ENCODE measurements at regions not wholly inside any gene's neighbourhood (a gene's known extent, or its start where the extent isn't known, plus 50 kb on each side); places are given as distances from the start of the nearest gene placed in this dataset.
"Not testable (repeated sequence)": the region's sequence is repeated elsewhere in the genome, so short reads cannot be mapped to it uniquely, and the experiment has no call there.

GRCh38 chr12:90548595-90548994, 406.4 kb downstream of the CCER1 start:
- no peaks in the 10 kb centered on the region for H3K9me3 ChIP-seq (ENCODE audit: control insufficient read depth in 2 of 2, insufficient read depth in 1 of 2, low read depth in 1 of 2, low read length in 1 of 2)
- no peaks in the 10 kb centered on the region for H3K27me3 ChIP-seq (ENCODE audit: control insufficient read depth in 3 of 3, insufficient read depth in 3 of 3, low read length in 3 of 3)
- no peaks in the 10 kb centered on the region for H3K36me3 ChIP-seq (ENCODE audit: control insufficient read depth in 3 of 3, insufficient read depth in 2 of 3, low read depth in 1 of 3, low read length in 3 of 3)
- H3K4me3 ChIP-seq (ENCODE audit: low read depth in 1 of 3, low read length in 3 of 3), result no peak overlapping the region
- H3K4me1 ChIP-seq (ENCODE audit: control insufficient read depth in 3 of 3, insufficient read depth in 2 of 3, low read depth in 1 of 3, low read length in 2 of 3), result no peaks in the 10 kb centered on the region
- no peak for DNase-seq
- FAIRE-seq, result no peak
- H3K27ac ChIP-seq (ENCODE audit: low read depth in 1 of 3, low read length in 2 of 3), result no peak overlapping the region
- 84 to 92% (median 85%) methylated on average over 1 of the region's 1 CpG for WGBS, 3 donors

GRCh38 chr12:90546511-90546910, 408.5 kb downstream of the CCER1 start:
- no peak for DNase-seq
- 84 to 88% (median 85%) methylated on average over 3 of the region's 3 CpGs for WGBS, 3 donors
- Histone ChIP-seq H3K36me3 (ENCODE audit: control insufficient read depth in 3 of 3, insufficient read depth in 2 of 3, low read depth in 1 of 3, low read length in 3 of 3) (no peaks in the 10 kb centered on the region), H3K27ac (ENCODE audit: low read depth in 1 of 3, low read length in 2 of 3) (no peak overlapping the region), H3K4me3 (ENCODE audit: low read depth in 1 of 3, low read length in 3 of 3) (no peak overlapping the region), H3K4me1 (ENCODE audit: control insufficient read depth in 3 of 3, insufficient read depth in 2 of 3, low read depth in 1 of 3, low read length in 2 of 3) (no peaks in the 10 kb centered on the region), H3K9me3 (ENCODE audit: control insufficient read depth in 2 of 2, insufficient read depth in 1 of 2, low read depth in 1 of 2, low read length in 1 of 2) (no peaks in the 10 kb centered on the region), H3K27me3 (ENCODE audit: control insufficient read depth in 3 of 3, insufficient read depth in 3 of 3, low read length in 3 of 3) (no peaks in the 10 kb centered on the region)
- no peak for FAIRE-seq

GRCh38 chr12:90543841-90544240, 411.1 kb downstream of the CCER1 start:
- Histone ChIP-seq H3K27me3 (ENCODE audit: control insufficient read depth in 3 of 3, insufficient read depth in 3 of 3, low read length in 3 of 3) (no peaks in the 10 kb centered on the region), H3K4me3 (ENCODE audit: low read depth in 1 of 3, low read length in 3 of 3) (no peak overlapping the region), H3K27ac (ENCODE audit: low read depth in 1 of 3, low read length in 2 of 3) (no peak overlapping the region), H3K4me1 (ENCODE audit: control insufficient read depth in 3 of 3, insufficient read depth in 2 of 3, low read depth in 1 of 3, low read length in 2 of 3) (no peaks in the 10 kb centered on the region), H3K36me3 (ENCODE audit: control insufficient read depth in 3 of 3, insufficient read depth in 2 of 3, low read depth in 1 of 3, low read length in 3 of 3) (no peaks in the 10 kb centered on the region), H3K9me3 (ENCODE audit: control insufficient read depth in 2 of 2, insufficient read depth in 1 of 2, low read depth in 1 of 2, low read length in 1 of 2) (no peaks in the 10 kb centered on the region)
- DNase-seq (no peak), FAIRE-seq (no peak)
- 81 to 87% (median 81%) methylated on average over 4 of the region's 4 CpGs for WGBS, 3 donors

- WGBS, 3 donors, result 57 to 76% (median 67%) methylated on average over 1 of the region's 1 CpG
- DNase-seq, result no peak
- FAIRE-seq, result no peak
Measured at GRCh38 chr12:90543374-90543773, 411.6 kb downstream of the CCER1 start.

GRCh38 chr12:90542852-90543251, 412.1 kb downstream of the CCER1 start:
- H3K36me3 ChIP-seq (ENCODE audit: control insufficient read depth in 3 of 3, insufficient read depth in 2 of 3, low read depth in 1 of 3, low read length in 3 of 3); H3K4me3 ChIP-seq (ENCODE audit: low read depth in 1 of 3, low read length in 3 of 3); H3K4me1 ChIP-seq (ENCODE audit: control insufficient read depth in 3 of 3, insufficient read depth in 2 of 3, low read depth in 1 of 3, low read length in 2 of 3); H3K9me3 ChIP-seq (ENCODE audit: control insufficient read depth in 2 of 2, insufficient read depth in 1 of 2, low read depth in 1 of 2, low read length in 1 of 2); FAIRE-seq; H3K27me3 ChIP-seq (ENCODE audit: control insufficient read depth in 3 of 3, insufficient read depth in 3 of 3, low read length in 3 of 3); H3K27ac ChIP-seq (ENCODE audit: low read depth in 1 of 3, low read length in 2 of 3); DNase-seq: not testable (repeated sequence)
- WGBS, 3 donors, result no CpG with 5 or more reads among the region's 1 CpG

More at GRCh38 chr12:90543374-90543773, 411.6 kb downstream of the CCER1 start:
- H3K27me3 ChIP-seq (ENCODE audit: control insufficient read depth in 3 of 3, insufficient read depth in 3 of 3, low read length in 3 of 3), result no peaks in the 10 kb centered on the region
- no peaks in the 10 kb centered on the region for H3K9me3 ChIP-seq (ENCODE audit: control insufficient read depth in 2 of 2, insufficient read depth in 1 of 2, low read depth in 1 of 2, low read length in 1 of 2)
- no peak overlapping the region for H3K27ac ChIP-seq (ENCODE audit: low read depth in 1 of 3, low read length in 2 of 3)
- no peak overlapping the region for H3K4me3 ChIP-seq (ENCODE audit: low read depth in 1 of 3, low read length in 3 of 3)
- no peaks in the 10 kb centered on the region for H3K4me1 ChIP-seq (ENCODE audit: control insufficient read depth in 3 of 3, insufficient read depth in 2 of 3, low read depth in 1 of 3, low read length in 2 of 3)
- no peaks in the 10 kb centered on the region for H3K36me3 ChIP-seq (ENCODE audit: control insufficient read depth in 3 of 3, insufficient read depth in 2 of 3, low read depth in 1 of 3, low read length in 3 of 3)

GRCh38 chr12:90533828-90534227, 421.1 kb downstream of the CCER1 start:
- 50 to 75% (median 75%) methylated on average over 1 of the region's 1 CpG for WGBS, 3 donors
- H3K9me3 ChIP-seq (ENCODE audit: control insufficient read depth in 2 of 2, insufficient read depth in 1 of 2, low read depth in 1 of 2, low read length in 1 of 2); FAIRE-seq; H3K4me1 ChIP-seq (ENCODE audit: control insufficient read depth in 3 of 3, insufficient read depth in 2 of 3, low read depth in 1 of 3, low read length in 2 of 3); H3K4me3 ChIP-seq (ENCODE audit: low read depth in 1 of 3, low read length in 3 of 3); H3K27ac ChIP-seq (ENCODE audit: low read depth in 1 of 3, low read length in 2 of 3); DNase-seq; H3K27me3 ChIP-seq (ENCODE audit: control insufficient read depth in 3 of 3, insufficient read depth in 3 of 3, low read length in 3 of 3); H3K36me3 ChIP-seq (ENCODE audit: control insufficient read depth in 3 of 3, insufficient read depth in 2 of 3, low read depth in 1 of 3, low read length in 3 of 3): not testable (repeated sequence)

GRCh38 chr12:90520002-90520734, 434.8 kb downstream of the CCER1 start:
- no peak overlapping the region for H3K27ac ChIP-seq (ENCODE audit: low read depth in 1 of 3, low read length in 2 of 3)
- no peaks in the 10 kb centered on the region for H3K36me3 ChIP-seq (ENCODE audit: control insufficient read depth in 3 of 3, insufficient read depth in 2 of 3, low read depth in 1 of 3, low read length in 3 of 3)
- peaks cover 0 to 2% (median 0%) of the 10 kb centered on the region in 3 donors for H3K27me3 ChIP-seq (ENCODE audit: control insufficient read depth in 3 of 3, insufficient read depth in 3 of 3, low read length in 3 of 3)
- H3K4me3 ChIP-seq (ENCODE audit: low read depth in 1 of 3, low read length in 3 of 3), result no peak overlapping the region
- peak; percentile 8 to 26 for DNase-seq
- no peaks in the 10 kb centered on the region for H3K9me3 ChIP-seq (ENCODE audit: control insufficient read depth in 2 of 2, insufficient read depth in 1 of 2, low read depth in 1 of 2, low read length in 1 of 2)
- peaks cover 0 to 5% (median 0%) of the 10 kb centered on the region in 3 donors for H3K4me1 ChIP-seq (ENCODE audit: control insufficient read depth in 3 of 3, insufficient read depth in 2 of 3, low read depth in 1 of 3, low read length in 2 of 3)
- no peak for FAIRE-seq
- WGBS, 3 donors, result 10 to 41% (median 26%) methylated on average over 3 of the region's 3 CpGs

- no peak overlapping the region for H3K4me3 ChIP-seq (ENCODE audit: low read depth in 1 of 3, low read length in 3 of 3)
Measured at GRCh38 chr12:90519285-90519684, 435.7 kb downstream of the CCER1 start.

More at GRCh38 chr12:90519285-90519684, 435.7 kb downstream of the CCER1 start:
- Histone ChIP-seq H3K27me3 (ENCODE audit: control insufficient read depth in 3 of 3, insufficient read depth in 3 of 3, low read length in 3 of 3) (peaks cover 0 to 2% (median 0%) of the 10 kb centered on the region in 3 donors), H3K36me3 (ENCODE audit: control insufficient read depth in 3 of 3, insufficient read depth in 2 of 3, low read depth in 1 of 3, low read length in 3 of 3) (no peaks in the 10 kb centered on the region), H3K4me1 (ENCODE audit: control insufficient read depth in 3 of 3, insufficient read depth in 2 of 3, low read depth in 1 of 3, low read length in 2 of 3) (peaks cover 0 to 5% (median 0%) of the 10 kb centered on the region in 3 donors), H3K9me3 (ENCODE audit: control insufficient read depth in 2 of 2, insufficient read depth in 1 of 2, low read depth in 1 of 2, low read length in 1 of 2) (no peaks in the 10 kb centered on the region), H3K27ac (ENCODE audit: low read depth in 1 of 3, low read length in 2 of 3) (no peak overlapping the region)
- FAIRE-seq (no peak), DNase-seq (no peak)
